Stimulated activated CD4-positive, alpha-beta T cell treated with anti-CD3 and anti-CD28 coated beads, TNF-alpha, amount 100 ng/mL, for 48 hours (primary cell): ENCODE measurements at regions not wholly inside any gene's neighbourhood (a gene's known extent, or its start where the extent isn't known, plus 50 kb on each side); places are given as distances from the start of the nearest gene placed in this dataset.
A peak's percentile ranks its signal among the peaks of the same experiment; 100 is the strongest.
"Not testable (repeated sequence)": the region's sequence is repeated elsewhere in the genome, so short reads cannot be mapped to it uniquely, and the experiment has no call there.

Source experiments
- DNase-seq, 3 donors: peaks; one replicate each; pipeline ENCODE4 v3.0.0-alpha.2; 2020; ENCODE audit warnings: low read depth in 3 of 3

- DNase-seq = no peak
Observed at GRCh38 chr10:78342827-78343653, 309.4 kb downstream of the RPS24 start.

GRCh38 chr10:78344257-78344656 is 310.6 kb downstream of the RPS24 start:
- DNase-seq = not testable (repeated sequence)

GRCh38 chr10:78345515-78345914 is 311.9 kb downstream of the RPS24 start:
- DNase-seq = not testable (repeated sequence)

GRCh38 chr10:78346721-78347120 is 313.1 kb downstream of the RPS24 start:
- no peak for DNase-seq

- no peak for DNase-seq
Observed at GRCh38 chr10:78348411-78349164, 314.9 kb downstream of the RPS24 start.

- DNase-seq = no peak
Observed at GRCh38 chr10:78349165-78349516, 315.5 kb downstream of the RPS24 start.

- no peak for DNase-seq
Observed at GRCh38 chr10:78349911-78350663, 316.4 kb downstream of the RPS24 start.

- DNase-seq = no peak
Observed at GRCh38 chr10:78351283-78351682, 317.6 kb downstream of the RPS24 start.

- no peak for DNase-seq
Observed at GRCh38 chr10:78351809-78352208, 318.1 kb downstream of the RPS24 start.

GRCh38 chr10:78353636-78354035 is 320.0 kb downstream of the RPS24 start:
- DNase-seq = no peak

GRCh38 chr10:78354101-78354500 is 320.4 kb downstream of the RPS24 start:
- DNase-seq = no peak

GRCh38 chr10:78356291-78356900 is 322.7 kb downstream of the RPS24 start:
- no peak for DNase-seq

- DNase-seq = no peak
Observed at GRCh38 chr10:78357141-78358063, 323.7 kb downstream of the RPS24 start.

GRCh38 chr10:78358351-78358750 is 324.7 kb downstream of the RPS24 start:
- no peak for DNase-seq

- no peak for DNase-seq
Observed at GRCh38 chr10:78358982-78359381, 325.3 kb downstream of the RPS24 start.

- DNase-seq = no peak
Observed at GRCh38 chr10:78359640-78360091, 326.0 kb downstream of the RPS24 start.

- no peak for DNase-seq
Observed at GRCh38 chr10:78360284-78360683, 326.6 kb downstream of the RPS24 start.

GRCh38 chr10:78361031-78361430 is 327.4 kb downstream of the RPS24 start:
- no peak for DNase-seq

- DNase-seq = peak in 1 of 3 donors; percentile 4
Observed at GRCh38 chr10:78362406-78363022, 328.9 kb downstream of the RPS24 start.

GRCh38 chr10:78363190-78363589 is 329.5 kb downstream of the RPS24 start:
- DNase-seq = no peak
